Ishikawa (cell line): ENCODE measurements at regions not wholly inside any gene's neighbourhood (a gene's known extent, or its start where the extent isn't known, plus 50 kb on each side); places are given as distances from the start of the nearest gene placed in this dataset.

Source experiments
- FOXM1 ChIP-seq: IDR thresholded peaks from 2 replicates; pipeline ENCODE4 v1.6.1; 2012; ENCODE audit warnings: low read depth, borderline replicate concordance
- RAD21 ChIP-seq: IDR thresholded peaks from 2 replicates; pipeline ENCODE4 v1.6.1; 2012; ENCODE audit warnings: low read depth
- TAF1 ChIP-seq: IDR thresholded peaks from 2 replicates; pipeline ENCODE4 v1.6.1; 2012; ENCODE audit warnings: low read depth, mild to moderate bottlenecking
- TEAD4 ChIP-seq: IDR thresholded peaks from 2 replicates; pipeline ENCODE4 v1.6.1; 2012
- YY1 ChIP-seq: IDR thresholded peaks from 2 replicates; pipeline ENCODE4 v1.6.1; 2012; ENCODE audit warnings: low read depth
- TF ChIP-seq, protein P1 (sequence below): IDR thresholded peaks from 2 replicates; pipeline ENCODE4 v1.6.1; 2012; ENCODE audit warnings: low read depth, mild to moderate bottlenecking

- TF ChIP-seq, protein P1, sequence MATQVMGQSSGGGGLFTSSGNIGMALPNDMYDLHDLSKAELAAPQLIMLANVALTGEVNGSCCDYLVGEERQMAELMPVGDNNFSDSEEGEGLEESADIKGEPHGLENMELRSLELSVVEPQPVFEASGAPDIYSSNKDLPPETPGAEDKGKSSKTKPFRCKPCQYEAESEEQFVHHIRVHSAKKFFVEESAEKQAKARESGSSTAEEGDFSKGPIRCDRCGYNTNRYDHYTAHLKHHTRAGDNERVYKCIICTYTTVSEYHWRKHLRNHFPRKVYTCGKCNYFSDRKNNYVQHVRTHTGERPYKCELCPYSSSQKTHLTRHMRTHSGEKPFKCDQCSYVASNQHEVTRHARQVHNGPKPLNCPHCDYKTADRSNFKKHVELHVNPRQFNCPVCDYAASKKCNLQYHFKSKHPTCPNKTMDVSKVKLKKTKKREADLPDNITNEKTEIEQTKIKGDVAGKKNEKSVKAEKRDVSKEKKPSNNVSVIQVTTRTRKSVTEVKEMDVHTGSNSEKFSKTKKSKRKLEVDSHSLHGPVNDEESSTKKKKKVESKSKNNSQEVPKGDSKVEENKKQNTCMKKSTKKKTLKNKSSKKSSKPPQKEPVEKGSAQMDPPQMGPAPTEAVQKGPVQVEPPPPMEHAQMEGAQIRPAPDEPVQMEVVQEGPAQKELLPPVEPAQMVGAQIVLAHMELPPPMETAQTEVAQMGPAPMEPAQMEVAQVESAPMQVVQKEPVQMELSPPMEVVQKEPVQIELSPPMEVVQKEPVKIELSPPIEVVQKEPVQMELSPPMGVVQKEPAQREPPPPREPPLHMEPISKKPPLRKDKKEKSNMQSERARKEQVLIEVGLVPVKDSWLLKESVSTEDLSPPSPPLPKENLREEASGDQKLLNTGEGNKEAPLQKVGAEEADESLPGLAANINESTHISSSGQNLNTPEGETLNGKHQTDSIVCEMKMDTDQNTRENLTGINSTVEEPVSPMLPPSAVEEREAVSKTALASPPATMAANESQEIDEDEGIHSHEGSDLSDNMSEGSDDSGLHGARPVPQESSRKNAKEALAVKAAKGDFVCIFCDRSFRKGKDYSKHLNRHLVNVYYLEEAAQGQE, result no peak
- TF ChIP-seq FOXM1 (no peak), YY1 (no peak), TAF1 (no peak), RAD21 (no peak), TEAD4 (no peak)
These were observed 1534.3 kb downstream of the MAT2B start for GRCh38 chr5:165039748-165040147.
